CD4-positive, alpha-beta T cell treated with Interleukin-17A for 1 hour (primary cell): ENCODE measurements at regions not wholly inside any gene's neighbourhood (a gene's known extent, or its start where the extent isn't known, plus 50 kb on each side); places are given as distances from the start of the nearest gene placed in this dataset.

ENCODE experiments used
- DNase-seq: peaks from one replicate; pipeline ENCODE4 v3.0.0-alpha.2; 2020

GRCh38 chr18:11553098-11553940, 56.1 kb upstream of the SLC35G4 start:
- DNase-seq: peak; percentile 50

GRCh38 chr18:11548916-11549551, 60.4 kb upstream of the SLC35G4 start:
- DNase-seq: no peak

- DNase-seq: no peak
Measured at GRCh38 chr18:11548396-11548795, 61.0 kb upstream of the SLC35G4 start.

GRCh38 chr18:11544060-11544633, 65.2 kb upstream of the SLC35G4 start:
- no peak for DNase-seq

GRCh38 chr18:11541179-11541578, 68.2 kb upstream of the SLC35G4 start:
- DNase-seq: no peak

GRCh38 chr18:11533942-11534496, 75.4 kb upstream of the SLC35G4 start:
- DNase-seq: no peak

- DNase-seq: no peak
Measured at GRCh38 chr18:11533513-11533890, 75.9 kb upstream of the SLC35G4 start.

- DNase-seq: no peak
Measured at GRCh38 chr18:11532758-11533512, 76.5 kb upstream of the SLC35G4 start.

- no peak for DNase-seq
Measured at GRCh38 chr18:11529081-11529480, 80.3 kb upstream of the SLC35G4 start.

- DNase-seq: no peak
Measured at GRCh38 chr18:11526675-11527074, 82.7 kb upstream of the SLC35G4 start.

GRCh38 chr18:11523804-11524203, 85.6 kb upstream of the SLC35G4 start:
- DNase-seq: no peak

GRCh38 chr18:11522992-11523391, 86.4 kb upstream of the SLC35G4 start:
- no peak for DNase-seq

GRCh38 chr18:11521853-11522252, 87.5 kb upstream of the SLC35G4 start:
- DNase-seq: no peak

- DNase-seq: no peak
Measured at GRCh38 chr18:11520536-11520935, 88.9 kb upstream of the SLC35G4 start.

GRCh38 chr18:11518788-11519685, 90.4 kb upstream of the SLC35G4 start:
- peak; percentile 3 for DNase-seq

GRCh38 chr18:11517704-11518103, 91.7 kb upstream of the SLC35G4 start:
- DNase-seq: no peak

- no peak for DNase-seq
Measured at GRCh38 chr18:11516751-11517503, 92.5 kb upstream of the SLC35G4 start.

- DNase-seq: no peak
Measured at GRCh38 chr18:11514267-11514666, 95.1 kb upstream of the SLC35G4 start.

- DNase-seq: no peak
Measured at GRCh38 chr18:11512096-11513025, 97.0 kb upstream of the SLC35G4 start.
